NT2/D1 (cell line): ENCODE measurements at regions not wholly inside any gene's neighbourhood (a gene's known extent, or its start where the extent isn't known, plus 50 kb on each side); places are given as distances from the start of the nearest gene placed in this dataset.

Experiments used
- SUZ12 ChIP-seq: IDR thresholded peaks from 2 replicates; pipeline ENCODE4 v1.6.1; 2011; ENCODE audit not compliant: insufficient read length, insufficient read depth; ENCODE audit errors: extremely low read depth
- YY1 ChIP-seq: IDR thresholded peaks from 2 replicates; pipeline ENCODE4 v1.6.1; 2011; ENCODE audit not compliant: insufficient read length, insufficient read depth
- ZNF274 ChIP-seq: IDR thresholded peaks from 2 replicates; pipeline ENCODE4 v1.6.1; 2011; ENCODE audit warnings: mild to moderate bottlenecking, low read depth, low read length

DNA sequence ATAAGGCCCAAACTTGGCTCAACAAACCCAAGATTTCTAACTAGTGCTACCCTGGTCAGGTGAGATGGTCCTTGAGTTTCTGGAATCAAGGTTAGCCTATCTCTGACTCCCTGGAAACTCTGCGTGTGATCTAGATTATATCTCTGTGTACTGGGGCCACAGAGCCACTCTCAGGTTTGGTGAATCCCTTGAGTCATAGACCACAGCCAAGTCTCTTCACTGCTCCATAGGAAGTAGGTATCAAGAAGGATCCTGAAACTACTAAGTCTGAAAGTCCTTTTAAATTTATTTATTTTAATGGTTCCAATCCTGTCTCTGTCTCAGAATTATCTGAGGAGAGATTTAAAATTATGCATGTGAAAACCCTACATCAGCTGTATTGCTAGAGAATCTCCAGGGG lies 99.1 kb downstream of the TUSC7 start:
- TF ChIP-seq YY1 (no peak), ZNF274 (no peak), SUZ12 (no peak)
